ENCODE measurements at regions not wholly inside any gene's neighbourhood (a gene's known extent, or its start where the extent isn't known, plus 50 kb on each side); places are given as distances from the start of the nearest gene placed in this dataset.

DNA sequence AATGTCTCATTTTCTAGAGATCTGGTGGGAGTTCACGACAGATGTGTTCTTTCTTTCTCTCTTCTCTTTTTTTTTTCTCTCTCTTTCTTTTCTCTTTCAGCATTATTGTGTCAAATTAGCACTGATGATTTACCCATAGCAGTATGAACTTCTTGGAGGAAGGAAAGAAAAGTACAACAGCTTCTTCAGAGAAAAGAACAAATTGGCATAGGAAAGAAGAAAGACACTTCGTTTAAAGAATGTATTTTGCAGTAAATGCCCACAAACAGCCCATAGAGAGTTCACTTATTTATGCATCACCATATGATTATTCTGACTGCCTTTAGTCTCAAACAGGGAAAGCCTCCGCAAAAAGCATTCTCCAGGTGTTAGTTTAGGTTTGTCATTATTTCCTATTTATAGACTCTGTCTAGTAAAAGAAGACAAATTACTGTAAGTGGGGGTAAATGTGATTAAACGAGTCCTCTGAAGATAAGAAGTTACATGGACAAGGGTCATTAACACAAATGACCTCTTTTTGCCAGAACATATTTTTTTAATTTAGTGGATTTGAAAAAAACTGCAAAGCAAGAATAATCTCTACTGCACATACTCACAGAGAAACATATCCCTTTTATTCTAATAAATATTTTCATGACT is 68.0 kb downstream of the POU5F2 start:
- DNase-seq (ENCODE audit: extremely low read depth, low read depth), result no peak
- TF ChIP-seq, protein P1, sequence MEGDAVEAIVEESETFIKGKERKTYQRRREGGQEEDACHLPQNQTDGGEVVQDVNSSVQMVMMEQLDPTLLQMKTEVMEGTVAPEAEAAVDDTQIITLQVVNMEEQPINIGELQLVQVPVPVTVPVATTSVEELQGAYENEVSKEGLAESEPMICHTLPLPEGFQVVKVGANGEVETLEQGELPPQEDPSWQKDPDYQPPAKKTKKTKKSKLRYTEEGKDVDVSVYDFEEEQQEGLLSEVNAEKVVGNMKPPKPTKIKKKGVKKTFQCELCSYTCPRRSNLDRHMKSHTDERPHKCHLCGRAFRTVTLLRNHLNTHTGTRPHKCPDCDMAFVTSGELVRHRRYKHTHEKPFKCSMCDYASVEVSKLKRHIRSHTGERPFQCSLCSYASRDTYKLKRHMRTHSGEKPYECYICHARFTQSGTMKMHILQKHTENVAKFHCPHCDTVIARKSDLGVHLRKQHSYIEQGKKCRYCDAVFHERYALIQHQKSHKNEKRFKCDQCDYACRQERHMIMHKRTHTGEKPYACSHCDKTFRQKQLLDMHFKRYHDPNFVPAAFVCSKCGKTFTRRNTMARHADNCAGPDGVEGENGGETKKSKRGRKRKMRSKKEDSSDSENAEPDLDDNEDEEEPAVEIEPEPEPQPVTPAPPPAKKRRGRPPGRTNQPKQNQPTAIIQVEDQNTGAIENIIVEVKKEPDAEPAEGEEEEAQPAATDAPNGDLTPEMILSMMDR (IDR thresholded peaks at IDR 0.05; ENCODE audit: low read depth, low read length), result no peak

DNA sequence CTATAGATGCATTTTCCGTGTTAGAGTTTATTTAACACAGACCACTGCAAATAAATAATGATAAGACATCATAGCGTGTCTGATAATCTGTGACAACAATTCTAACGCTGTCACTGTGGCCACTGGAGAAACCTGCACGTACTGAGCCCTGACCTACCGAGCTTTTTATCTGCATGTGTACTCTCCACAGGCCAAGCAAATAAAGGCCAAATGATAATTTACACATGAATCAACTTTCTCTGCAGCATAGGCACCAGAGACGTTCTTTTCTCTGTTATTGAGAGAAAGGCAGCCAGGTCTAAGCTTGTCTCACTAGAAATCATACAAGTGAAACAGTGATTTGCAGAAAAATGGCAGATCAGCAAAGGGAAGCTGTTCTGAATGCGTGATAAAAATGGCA is 75.8 kb downstream of the POU5F2 start:
- TF ChIP-seq, protein P1 (IDR thresholded peaks at IDR 0.05; ENCODE audit: low read depth, low read length), result no peak
- DNase-seq (ENCODE audit: extremely low read depth, low read depth), result no peak

DNA sequence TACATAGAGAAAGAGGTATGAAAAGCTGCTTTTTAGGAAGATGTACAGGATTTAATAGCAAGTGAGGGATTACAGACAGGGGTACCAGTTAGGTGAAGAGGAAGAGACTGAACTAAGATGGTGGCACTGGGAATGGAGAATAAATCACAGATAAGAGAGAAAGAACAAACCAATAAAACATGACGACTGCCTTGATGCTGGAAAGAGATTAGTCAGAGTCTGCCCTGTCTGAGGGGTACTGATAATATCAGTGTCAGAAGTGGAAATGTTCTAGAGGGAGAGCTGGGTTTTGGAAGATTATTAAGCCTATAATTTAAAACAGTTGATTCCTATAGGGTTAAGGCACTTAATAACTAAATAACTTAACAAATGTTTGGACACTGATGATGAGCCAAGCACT is 77.7 kb downstream of the NR2F1 start:
- TF ChIP-seq, protein P1 (IDR thresholded peaks at IDR 0.05; ENCODE audit: low read depth, low read length), result no peak
- DNase-seq (ENCODE audit: extremely low read depth, low read depth), result no peak

DNA sequence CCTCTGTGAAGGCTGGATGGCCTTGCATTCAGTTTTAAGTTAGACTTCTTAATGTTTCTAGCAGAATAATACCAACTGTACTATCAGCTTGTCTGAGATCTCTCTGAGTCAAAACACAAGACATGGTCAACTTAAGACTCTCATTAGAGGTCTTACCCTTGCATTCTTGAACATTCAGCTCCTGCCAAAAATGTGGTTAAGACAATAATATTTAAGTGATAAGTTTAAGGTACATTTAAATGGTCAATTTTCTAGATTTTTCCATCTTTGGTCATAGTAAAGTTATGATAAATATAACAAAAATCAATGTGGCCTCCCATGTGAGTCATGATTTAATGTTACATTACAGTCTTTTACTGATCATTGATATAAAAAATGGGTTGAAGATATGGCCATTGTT is 75.0 kb downstream of the NR2F1 start:
- TF ChIP-seq, protein P1 (IDR thresholded peaks at IDR 0.05; ENCODE audit: low read depth, low read length), result no peak
- DNase-seq (ENCODE audit: extremely low read depth, low read depth), result no peak

DNA sequence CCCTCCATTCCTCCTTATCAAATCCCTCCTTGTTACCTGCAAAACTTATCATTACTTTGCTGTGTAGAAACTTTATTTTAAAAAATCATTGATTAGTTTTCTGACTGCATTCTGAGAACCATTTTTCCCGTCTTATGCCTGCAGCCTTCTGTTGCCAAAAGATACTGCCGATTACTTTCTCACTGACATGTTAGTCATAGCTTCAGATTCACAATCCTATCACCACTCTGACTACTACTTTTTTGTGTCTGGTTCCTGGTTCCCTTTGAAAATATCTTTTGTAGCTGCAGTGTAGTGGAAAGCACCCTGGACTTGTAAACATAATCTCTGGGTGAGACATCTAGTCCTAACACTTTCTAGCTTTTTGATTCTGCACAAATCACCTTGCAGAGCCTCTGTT is 71.7 kb downstream of the NR2F1 start:
- no peak for DNase-seq (ENCODE audit: extremely low read depth, low read depth)

DNA sequence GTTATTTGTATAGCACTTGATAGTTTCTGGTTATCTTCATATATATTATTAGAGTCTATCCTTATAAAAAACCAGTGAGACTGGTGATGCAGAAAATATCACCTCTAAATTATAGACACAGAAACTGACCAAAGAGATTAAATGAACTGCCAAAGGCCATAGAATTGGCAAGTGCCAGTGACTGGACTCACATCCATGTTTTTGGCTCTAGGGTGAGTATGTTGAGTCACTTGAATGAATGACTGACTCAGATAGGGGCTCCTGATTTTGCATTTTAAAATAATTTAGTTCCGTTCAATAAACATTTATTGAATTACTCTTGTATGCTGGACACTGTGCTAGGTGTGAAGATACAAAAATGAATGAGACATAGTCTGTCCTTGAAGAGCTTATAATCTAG is 70.7 kb downstream of the NR2F1 start:
- DNase-seq (ENCODE audit: extremely low read depth, low read depth), result no peak
- TF ChIP-seq, protein P1 (IDR thresholded peaks at IDR 0.05; ENCODE audit: low read depth, low read length), result no peak

More for the DNA sequence above, 71.7 kb downstream of the NR2F1 start:
- TF ChIP-seq, protein P1 (IDR thresholded peaks at IDR 0.05; ENCODE audit: low read depth, low read length), result no peak

DNA sequence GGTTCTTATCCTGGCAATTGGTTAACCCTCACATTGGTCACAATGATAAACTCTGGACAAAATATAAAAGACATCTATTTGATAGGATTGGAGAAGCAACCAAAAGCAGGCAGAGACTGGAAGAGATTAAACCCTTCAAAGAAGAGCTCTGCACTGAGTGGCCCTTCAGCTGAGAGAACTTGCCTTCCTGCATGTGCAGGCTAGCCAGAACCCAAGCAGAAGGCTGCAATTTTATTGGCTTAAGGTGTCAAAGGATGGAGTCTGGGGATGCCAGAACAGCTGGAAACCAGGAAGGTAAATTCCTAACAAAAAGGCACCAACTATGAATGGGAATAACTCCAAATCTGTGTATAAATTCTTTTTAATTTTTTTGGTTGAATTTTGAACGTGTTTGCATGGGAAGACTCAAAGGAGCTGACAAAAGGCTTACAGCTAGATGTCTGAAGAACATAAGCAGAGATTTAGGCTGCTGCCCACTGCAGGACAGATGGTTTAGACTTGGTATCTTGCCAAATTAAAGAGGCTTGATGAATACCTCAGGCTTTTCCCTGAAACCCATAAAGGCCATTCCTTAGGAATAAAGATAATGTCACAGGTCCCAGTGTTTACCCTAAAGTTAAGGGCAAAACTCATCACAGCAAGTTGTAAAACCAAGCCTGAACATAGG is 66.3 kb downstream of the NR2F1 start:
- no peak for DNase-seq (ENCODE audit: extremely low read depth, low read depth)
- TF ChIP-seq, protein P1 (IDR thresholded peaks at IDR 0.05; ENCODE audit: low read depth, low read length), result no peak
